GM12878 (cell line): ENCODE measurements at regions not wholly inside any gene's neighbourhood (a gene's known extent, or its start where the extent isn't known, plus 50 kb on each side); places are given as distances from the start of the nearest gene placed in this dataset.

ENCODE experiments used
- ATAC-seq: fragments of 200-7000 bp; cut with Tn5 transposase; 3 replicates; pipeline ENCODE4 v1.9.1; 2020; ENCODE audit warnings: mild to moderate bottlenecking, moderate library complexity
- BruUV-seq: library from RNA; stranded (reverse); fragments of 400-500 nt; replicated peaks from 2 replicates; lab custom pipeline; 2021; lab: Mats Ljungman, UMichigan
- CTCF ChIA-PET: fragments of 300-600 bp; sonication (Branson Sonifier 250); formaldehyde crosslinking; extraction: SDS; loops from one replicate; lab custom pipeline; 2021; ENCODE audit warnings: inconsistent platforms; lab: Yijun Ruan, JAX
- POLR2A ChIA-PET: fragments of 350-600 bp; formaldehyde crosslinking; extraction: SDS; loops from one replicate; lab custom pipeline; 2021; ENCODE audit warnings: inconsistent platforms; lab: Charles Lee
- RAD21 ChIA-PET: fragments of 300-600 bp; sonication (Branson Sonifier 250); formaldehyde crosslinking; loops from one replicate; lab custom pipeline; 2023; ENCODE audit warnings: antibody characterized with exemption; ENCODE audit not compliant: unreplicated experiment; lab: Charles Lee
- SMC1A ChIA-PET: fragments of 300-600 bp; sonication (Branson Sonifier 250); formaldehyde crosslinking; loops from one replicate; lab custom pipeline; 2023; ENCODE audit not compliant: unreplicated experiment, uncharacterized antibody; lab: Charles Lee
- DNase-seq: peaks from one replicate; pipeline ENCODE4 v3.0.0-alpha.2; 2011; ENCODE audit warnings: low read depth, low spot score
- FAIRE-seq: peaks from 3 replicates; lab custom pipeline; 2011; peaks lifted over from hg19 to GRCh38; lab: Jason Lieb, UNC
- H2AFZ ChIP-seq: 2 replicates; pipeline ENCODE4 v1.6.0; 2011; ENCODE audit warnings: low read depth, low read length, control low read depth; ENCODE audit not compliant: control insufficient read depth
- H3K27ac ChIP-seq: 2 replicates; pipeline ENCODE4 v1.5.1; 2011; ENCODE audit warnings: control low read depth; ENCODE audit not compliant: control insufficient read depth, insufficient read depth
- H3K27me3 ChIP-seq, 2 experiments: replicated peaks in 1 of 2; 2 replicates each; pipeline versions ENCODE4 v1.6.0 to v1.6.1; 2011; ENCODE audit warnings: low read length in 1 of 2; ENCODE audit not compliant: control insufficient read depth in 2 of 2, insufficient read depth in 2 of 2
- H3K36me3 ChIP-seq, 2 experiments: 2 replicates each; pipeline ENCODE4 v1.5.1; 2011; ENCODE audit warnings: low read length in 1 of 2; ENCODE audit not compliant: control insufficient read depth in 2 of 2, insufficient read depth in 2 of 2
- H3K4me1 ChIP-seq: 2 replicates; pipeline ENCODE4 v1.6.1; 2011; ENCODE audit warnings: mild to moderate bottlenecking, low read length, moderate library complexity, mixed read lengths; ENCODE audit not compliant: control insufficient read depth, insufficient read depth
- H3K4me2 ChIP-seq: 2 replicates; pipeline ENCODE4 v1.6.0; 2011; ENCODE audit warnings: control low read depth; ENCODE audit not compliant: control insufficient read depth, insufficient read depth
- H3K4me3 ChIP-seq: fragments of 200-600 bp; sonication (generic); 2 replicates; pipeline ENCODE4 v1.5.1; 2016
- H3K79me2 ChIP-seq: 2 replicates; pipeline ENCODE4 v1.6.0; 2011; ENCODE audit warnings: low read length; ENCODE audit not compliant: control insufficient read depth, insufficient read depth
- H3K9ac ChIP-seq: 2 replicates; pipeline ENCODE4 v1.8.0; 2011; ENCODE audit warnings: low read length, control low read depth, mixed read lengths; ENCODE audit not compliant: control insufficient read depth, insufficient read depth
- H3K9me3 ChIP-seq: replicated peaks from 3 replicates; pipeline ENCODE4 v1.5.1; 2011; ENCODE audit warnings: mild to moderate bottlenecking, low read length; ENCODE audit not compliant: control insufficient read depth, insufficient read depth
- H4K20me1 ChIP-seq: 2 replicates; pipeline ENCODE4 v1.6.0; 2011; ENCODE audit not compliant: control insufficient read depth, insufficient read depth
- CBX3 ChIP-seq: fragments of 200-600 bp; sonication (generic); IDR thresholded peaks from 2 replicates; pipeline ENCODE4 v1.6.1; 2016; ENCODE audit warnings: low read depth, borderline replicate concordance
- CEBPB ChIP-seq, 2 experiments: fragments of 150-350 bp in 1 of 2; IDR thresholded peaks; 2 replicates each; pipeline ENCODE4 v1.6.1; 2012 to 2014; ENCODE audit warnings: low read depth in 2 of 2, low read length in 2 of 2, borderline replicate concordance in 1 of 2, inconsistent platforms in 1 of 2
- CREB1 ChIP-seq: IDR thresholded peaks from 2 replicates; pipeline ENCODE4 v1.6.1; 2012; ENCODE audit warnings: low read depth, mild to moderate bottlenecking, inconsistent platforms
- CREM ChIP-seq: IDR thresholded peaks from 2 replicates; pipeline ENCODE4 v1.6.1; 2014; ENCODE audit warnings: antibody characterized with exemption, low read depth
- CTCF ChIP-seq, 3 experiments: IDR thresholded peaks in 2 of 3; conservative IDR thresholded peaks in 1 of 3; 2 replicates each; pipeline ENCODE4 v1.5.1; 2011; ENCODE audit warnings: low read depth in 3 of 3, low read length in 3 of 3, mild to moderate bottlenecking in 3 of 3, control low read depth in 2 of 3, moderate library complexity in 2 of 3, inconsistent platforms in 1 of 3, mixed read lengths in 1 of 3; ENCODE audit not compliant: control insufficient read depth in 2 of 3, insufficient read depth in 1 of 3; ENCODE audit errors: extremely low read depth in 1 of 3
- ETV6 ChIP-seq, 2 experiments: fragments of 450-650 bp in 1 of 2; IDR thresholded peaks in 1 of 2; conservative IDR thresholded peaks in 1 of 2; 2 replicates each; pipeline ENCODE4 v1.6.1; 2014; ENCODE audit warnings: antibody characterized with exemption in 1 of 2, borderline replicate concordance in 1 of 2, low read depth in 1 of 2, mild to moderate bottlenecking in 1 of 2, moderate library complexity in 1 of 2
- FOXM1 ChIP-seq: IDR thresholded peaks from 2 replicates; pipeline ENCODE4 v1.6.1; 2012; ENCODE audit warnings: low read depth, mild to moderate bottlenecking, inconsistent platforms, low read length, moderate library complexity
- GATAD2B ChIP-seq: fragments of 450-650 bp; conservative IDR thresholded peaks from 2 replicates; pipeline ENCODE4 v1.6.1; 2017; ENCODE audit warnings: low read depth, mild to moderate bottlenecking, moderate library complexity
- IKZF1 ChIP-seq: fragments of 450-650 bp; conservative IDR thresholded peaks from 2 replicates; pipeline ENCODE4 v1.6.1; 2017; ENCODE audit warnings: antibody characterized with exemption, mild to moderate bottlenecking
- NFYB ChIP-seq: IDR thresholded peaks from 2 replicates; pipeline ENCODE4 v1.6.1; 2011; ENCODE audit warnings: low read depth, mild to moderate bottlenecking, low read length, improper control_type of control experiment, moderate library complexity; ENCODE audit not compliant: insufficient read depth
- NKRF ChIP-seq: fragments of 450-650 bp; conservative IDR thresholded peaks from 2 replicates; pipeline ENCODE4 v1.6.1; 2017; ENCODE audit warnings: mild to moderate bottlenecking, moderate library complexity
- NRF1 ChIP-seq: conservative IDR thresholded peaks from 2 replicates; pipeline ENCODE4 v1.6.1; 2011; ENCODE audit warnings: mild to moderate bottlenecking, low read depth, low read length, improper control_type of control experiment
- POU2F2 ChIP-seq: IDR thresholded peaks from 3 replicates; pipeline ENCODE4 v1.6.1; 2011; ENCODE audit warnings: low read depth, mild to moderate bottlenecking, low read length, borderline replicate concordance
- RB1 ChIP-seq: fragments of 450-650 bp; formaldehyde crosslinking; IDR thresholded peaks from 2 replicates; pipeline ENCODE4 v1.6.1; 2017; ENCODE audit warnings: mild to moderate bottlenecking, borderline replicate concordance
- RFX5 ChIP-seq: IDR thresholded peaks from 2 replicates; pipeline ENCODE4 v1.6.1; 2011; ENCODE audit warnings: low read depth, low read length, improper control_type of control experiment
- SREBF2 ChIP-seq: IDR thresholded peaks from 2 replicates; pipeline ENCODE4 v1.6.1; 2012; ENCODE audit warnings: mild to moderate bottlenecking, low read length
- TCF12 ChIP-seq: IDR thresholded peaks from 2 replicates; pipeline ENCODE4 v1.6.1; 2011; ENCODE audit warnings: low read depth, mild to moderate bottlenecking, low read length
- TCF3 ChIP-seq: IDR thresholded peaks from 2 replicates; pipeline ENCODE4 v1.6.1; 2012; ENCODE audit warnings: low read depth, mild to moderate bottlenecking, low read length, borderline replicate concordance; ENCODE audit not compliant: insufficient read depth
- YY1 ChIP-seq: IDR thresholded peaks from 2 replicates; pipeline ENCODE4 v1.6.1; 2011; ENCODE audit warnings: low read depth, mild to moderate bottlenecking, low read length
- ZNF217 ChIP-seq: fragments of 450-650 bp; IDR thresholded peaks from 2 replicates; pipeline ENCODE4 v1.6.1; 2017; ENCODE audit warnings: antibody characterized with exemption, mild to moderate bottlenecking
- ZNF274 ChIP-seq: IDR thresholded peaks from one replicate; pipeline ENCODE4 v1.8.0; 2011; ENCODE audit not compliant: insufficient read length, insufficient read depth
- WGBS: methylation state at CpG from one replicate; pipeline ENCODE4 v1.1.6; 2016; ENCODE audit warnings: low lambda C conversion rate; ENCODE audit not compliant: insufficient replicate concordance, insufficient coverage; ENCODE audit errors: missing lambda C conversion rate; 5-methylcytosine and 5-hydroxymethylcytosine counted together
- in situ Hi-C: fragments of 300-500 bp; cut with MboI; formaldehyde crosslinking; loops from 9 replicates; pipeline ENCODE4 v1.14.3; 2018; ENCODE audit warnings: mixed read lengths
- intact Hi-C: fragments of 100-400 bp; cut with micrococcal nuclease; formaldehyde crosslinking; loops from one replicate; pipeline ENCODE4 v1.14.2; 2022; ENCODE audit not compliant: unreplicated experiment

GRCh38 chr7:125025620-125026019 lies 96.0 kb upstream of the POT1 start (continued):
- no peak for TF ChIP-seq NKRF
- no peak for TF ChIP-seq ZNF274
- no peak for TF ChIP-seq CREB1
- TF ChIP-seq RB1, result no peak

GRCh38 chr7:125020801-125021200 lies 91.2 kb upstream of the POT1 start:
- BruUV-seq, result no TSS peak
- intact Hi-C loops (no loop called here), in situ Hi-C loops (no loop called here)
- Histone ChIP-seq H3K27ac (no peak overlapping the region), H4K20me1 (no peaks in the 10 kb centered on the region), H3K9me3 (no peaks in the 10 kb centered on the region; the same call in 2 of the 3 replicates), H3K36me3 (no peaks in the 10 kb centered on the region), H2AFZ (no peak overlapping the region), H3K27me3 (no peaks in the 10 kb centered on the region), H3K79me2 (no peaks in the 10 kb centered on the region), H3K4me3 (no peak overlapping the region), H3K4me2 (no peak overlapping the region), H3K9ac (no peak overlapping the region), H3K4me1 (no peaks in the 10 kb centered on the region)
- FAIRE-seq (no peak), ATAC-seq (no peak), DNase-seq (no peak)
- ChIA-PET POLR2A (no interaction called here), SMC1A (interaction anchor here (0.9 kb wide), 1 partner anchor 10 kb away, joined by 3 read pairs; no protein-coding TSS in a partner anchor), CTCF (no interaction called here), RAD21 (no interaction called here)
- 56% methylated on average over 4 of the region's 4 CpGs for WGBS
- TF ChIP-seq CBX3, result no peak
- TF ChIP-seq ETV6 (conservative IDR thresholded peaks at IDR 0.05 in 1 of 2, IDR thresholded peaks at IDR 0.05 in 1 of 2; ENCODE audit: borderline replicate concordance in 1 of 2, low read depth in 1 of 2), result no peak
- no peak for TF ChIP-seq YY1
- no peak for TF ChIP-seq CEBPB (IDR thresholded peaks at IDR 0.05; ENCODE audit: borderline replicate concordance in 1 of 2, low read depth in 2 of 2, low read length in 2 of 2)
- no peak for TF ChIP-seq CREM
- no peak for TF ChIP-seq GATAD2B
- no peak for TF ChIP-seq ZNF217
- TF ChIP-seq TCF3, result no peak
- no peak for TF ChIP-seq POU2F2
- TF ChIP-seq IKZF1, result no peak
- TF ChIP-seq SREBF2, result no peak
- TF ChIP-seq NRF1, result no peak
- no peak for TF ChIP-seq NFYB
- TF ChIP-seq TCF12, result no peak
- TF ChIP-seq FOXM1, result no peak
- no peak for TF ChIP-seq CTCF (IDR thresholded peaks at IDR 0.05 in 2 of 3, conservative IDR thresholded peaks at IDR 0.05 in 1 of 3; ENCODE audit: control insufficient read depth in 2 of 3, extremely low read depth in 1 of 3, insufficient read depth in 1 of 3, low read depth in 3 of 3, low read length in 3 of 3)
- TF ChIP-seq RFX5, result no peak
